Nephron (organoid): ENCODE measurements at regions not wholly inside any gene's neighbourhood (a gene's known extent, or its start where the extent isn't known, plus 50 kb on each side); places are given as distances from the start of the nearest gene placed in this dataset.
"Not testable (repeated sequence)": the region's sequence is repeated elsewhere in the genome, so short reads cannot be mapped to it uniquely, and the experiment has no call there.

Source experiments
- H3K27ac Mint-ChIP-seq, 3 experiments: 2 replicates each; pipeline ENCODE4 v1.8.0; 2020; ENCODE audit warnings: mixed read lengths in 3 of 3, mild to moderate bottlenecking in 2 of 3, moderate library complexity in 1 of 3
- H3K27me3 Mint-ChIP-seq: 2 replicates; pipeline ENCODE4 v1.8.0; 2021; ENCODE audit warnings: low read depth, mild to moderate bottlenecking, moderate library complexity, mixed read lengths
- H3K36me3 Mint-ChIP-seq: 2 replicates; pipeline ENCODE4 v1.8.0; 2020; ENCODE audit warnings: low read depth, mixed read lengths
- H3K4me1 Mint-ChIP-seq: 2 replicates; pipeline ENCODE4 v1.8.0; 2020; ENCODE audit warnings: mixed read lengths
- H3K4me3 Mint-ChIP-seq, 3 experiments: 2 replicates each; pipeline ENCODE4 v1.8.0; 2020; ENCODE audit warnings: mild to moderate bottlenecking in 3 of 3, mixed read lengths in 3 of 3, moderate library complexity in 2 of 3
- H3K9me3 Mint-ChIP-seq: 2 replicates; pipeline ENCODE4 v1.8.0; 2020; ENCODE audit warnings: mixed read lengths
- CTCF ChIP-seq, 3 experiments: fragments of 200-600 bp; sonication (generic); IDR thresholded peaks; one replicate each; pipeline ENCODE4 v1.5.0; 2021; ENCODE audit warnings: antibody characterized with exemption in 3 of 3; ENCODE audit not compliant: unreplicated experiment in 3 of 3

GRCh38 chr3:22414239-22414638, 663.2 kb upstream of the ZNF385D start:
- peaks cover 5% of the 10 kb centered on the region for H3K9me3 Mint-ChIP-seq

GRCh38 chr3:22416838-22417446, 665.9 kb upstream of the ZNF385D start:
- not testable (repeated sequence) for H3K4me1 Mint-ChIP-seq, H3K27ac Mint-ChIP-seq, H3K36me3 Mint-ChIP-seq, H3K4me3 Mint-ChIP-seq, H3K27me3 Mint-ChIP-seq, H3K9me3 Mint-ChIP-seq

More at GRCh38 chr3:22414239-22414638, 663.2 kb upstream of the ZNF385D start:
- H3K36me3 Mint-ChIP-seq: no peaks in the 10 kb centered on the region
- no peak for TF ChIP-seq CTCF (IDR thresholded peaks at IDR 0.05; ENCODE audit: unreplicated experiment in 3 of 3)
- H3K27ac Mint-ChIP-seq: no peak overlapping the region
- peaks cover 12% of the 10 kb centered on the region for H3K27me3 Mint-ChIP-seq
- H3K4me1 Mint-ChIP-seq: no peaks in the 10 kb centered on the region
- no peak overlapping the region for H3K4me3 Mint-ChIP-seq

DNA sequence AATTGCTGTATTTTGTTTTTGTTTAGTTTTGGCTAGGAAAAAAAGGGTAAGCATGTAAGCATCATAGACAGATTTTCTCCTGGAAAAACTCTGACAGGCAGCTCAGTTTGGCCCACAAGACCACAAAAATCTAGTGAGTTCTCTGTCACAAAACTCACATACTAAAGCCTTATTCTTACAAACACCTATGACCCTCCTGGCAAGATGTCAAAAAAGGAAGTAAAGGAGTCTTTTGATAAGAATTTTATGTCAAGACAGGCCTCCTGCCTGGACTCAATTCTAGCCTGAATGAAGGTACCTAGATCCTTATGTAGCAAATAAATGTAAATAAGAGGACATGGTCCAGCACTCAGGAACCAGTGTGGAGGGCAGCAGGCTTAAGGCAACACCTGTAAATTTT, 668.3 kb upstream of the ZNF385D start:
- no peaks in the 10 kb centered on the region for H3K27me3 Mint-ChIP-seq
- H3K27ac Mint-ChIP-seq: no peak overlapping the region
- no peaks in the 10 kb centered on the region for H3K36me3 Mint-ChIP-seq
- H3K4me3 Mint-ChIP-seq: no peak overlapping the region
- peaks cover 5% of the 10 kb centered on the region for H3K9me3 Mint-ChIP-seq
- H3K4me1 Mint-ChIP-seq: no peaks in the 10 kb centered on the region
- no peak for TF ChIP-seq CTCF (IDR thresholded peaks at IDR 0.05; ENCODE audit: unreplicated experiment in 3 of 3)

GRCh38 chr3:22421589-22421988, 670.6 kb upstream of the ZNF385D start:
- no peak overlapping the region for H3K4me3 Mint-ChIP-seq
- H3K4me1 Mint-ChIP-seq: no peaks in the 10 kb centered on the region
- H3K27ac Mint-ChIP-seq: no peak overlapping the region
- no peaks in the 10 kb centered on the region for H3K27me3 Mint-ChIP-seq
- no peaks in the 10 kb centered on the region for H3K9me3 Mint-ChIP-seq
- no peak for TF ChIP-seq CTCF (IDR thresholded peaks at IDR 0.05; ENCODE audit: unreplicated experiment in 3 of 3)
- no peaks in the 10 kb centered on the region for H3K36me3 Mint-ChIP-seq

GRCh38 chr3:22431334-22431733, 680.3 kb upstream of the ZNF385D start:
- H3K27me3 Mint-ChIP-seq: no peaks in the 10 kb centered on the region
- no peak for TF ChIP-seq CTCF (IDR thresholded peaks at IDR 0.05; ENCODE audit: unreplicated experiment in 3 of 3)
- no peaks in the 10 kb centered on the region for H3K9me3 Mint-ChIP-seq
- no peak overlapping the region for H3K4me3 Mint-ChIP-seq
- no peak overlapping the region for H3K27ac Mint-ChIP-seq
- H3K4me1 Mint-ChIP-seq: no peaks in the 10 kb centered on the region
- no peaks in the 10 kb centered on the region for H3K36me3 Mint-ChIP-seq

GRCh38 chr3:22439626-22440025, 688.6 kb upstream of the ZNF385D start:
- TF ChIP-seq CTCF (IDR thresholded peaks at IDR 0.05; ENCODE audit: unreplicated experiment in 3 of 3): no peak
- no peaks in the 10 kb centered on the region for H3K9me3 Mint-ChIP-seq
- H3K4me3 Mint-ChIP-seq: no peak overlapping the region
- H3K27me3 Mint-ChIP-seq: peaks cover 4% of the 10 kb centered on the region
- no peaks in the 10 kb centered on the region for H3K36me3 Mint-ChIP-seq
- H3K27ac Mint-ChIP-seq: no peak overlapping the region
- H3K4me1 Mint-ChIP-seq: no peaks in the 10 kb centered on the region
